GM12874 (cell line): ENCODE measurements at regions not wholly inside any gene's neighbourhood (a gene's known extent, or its start where the extent isn't known, plus 50 kb on each side); places are given as distances from the start of the nearest gene placed in this dataset.

Experiments
- CTCF ChIP-seq: IDR thresholded peaks from 2 replicates; pipeline ENCODE4 v1.5.1; 2011; ENCODE audit warnings: low read depth, mild to moderate bottlenecking, control low read depth, low read length, moderate library complexity; ENCODE audit not compliant: insufficient read depth

GRCh38 chr13:22846551-22846950 is 334.2 kb upstream of the SGCG start:
- no peak for TF ChIP-seq CTCF

GRCh38 chr13:22848539-22849052 is 332.2 kb upstream of the SGCG start:
- no peak for TF ChIP-seq CTCF

GRCh38 chr13:22855926-22856325 is 324.9 kb upstream of the SGCG start:
- TF ChIP-seq CTCF = no peak

GRCh38 chr13:22861958-22862466 is 318.8 kb upstream of the SGCG start:
- TF ChIP-seq CTCF = no peak

GRCh38 chr13:22862478-22862877 is 318.3 kb upstream of the SGCG start:
- TF ChIP-seq CTCF = no peak

- no peak for TF ChIP-seq CTCF
Observed at GRCh38 chr13:22866221-22866620, 314.6 kb upstream of the SGCG start.

- no peak for TF ChIP-seq CTCF
Observed at GRCh38 chr13:22871231-22871630, 309.5 kb upstream of the SGCG start.
